ENCODE measurements at regions not wholly inside any gene's neighbourhood (a gene's known extent, or its start where the extent isn't known, plus 50 kb on each side); places are given as distances from the start of the nearest gene placed in this dataset.

DNA sequence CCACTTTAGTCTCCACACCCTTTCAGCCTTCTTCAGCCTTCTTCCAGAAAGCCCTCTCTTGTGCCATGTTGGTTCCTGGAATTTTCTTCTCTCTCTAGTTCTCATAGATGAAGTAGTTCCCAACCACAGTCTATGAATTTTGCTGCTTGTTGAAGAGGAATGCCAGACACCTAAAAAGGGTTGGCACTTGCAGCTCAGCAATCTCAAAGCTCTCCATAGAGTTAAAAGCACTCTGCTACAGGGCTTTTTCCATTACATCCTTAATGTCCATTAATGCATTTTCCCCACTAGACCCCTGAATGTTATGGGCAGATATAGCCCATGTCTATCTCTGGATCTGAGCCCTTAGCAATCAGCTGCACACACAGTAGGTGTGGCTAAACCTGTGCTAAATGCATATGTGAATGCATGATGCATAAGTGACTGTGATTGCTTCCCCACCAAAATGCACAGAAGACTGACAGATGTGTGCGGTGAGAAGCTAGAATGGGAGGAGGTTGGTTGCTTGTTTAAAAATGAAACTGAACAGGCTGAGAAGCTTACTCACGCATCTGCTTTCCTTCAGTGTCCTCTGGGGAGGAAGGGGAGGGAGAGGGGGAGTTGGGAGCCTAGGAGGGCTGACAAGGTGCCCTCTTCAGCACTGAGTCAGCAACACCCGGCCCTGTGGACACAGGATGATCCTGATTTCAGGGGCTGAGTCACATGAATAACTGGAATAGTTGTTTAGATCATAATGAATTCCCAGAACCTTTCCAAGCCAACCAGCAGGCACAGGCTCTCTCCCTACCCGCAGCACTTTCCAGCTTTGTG lies 146.1 kb upstream of the FGGY start:
- no peaks in the 10 kb centered on the region for H3K36me3 ChIP-seq (ENCODE audit: control insufficient read depth, insufficient read depth, low read length)
- H3K27me3 ChIP-seq (ENCODE audit: control insufficient read depth, insufficient read depth, low read length, poor library complexity, severe bottlenecking), result peaks cover 17% of the 10 kb centered on the region
- H3K9me3 ChIP-seq (ENCODE audit: control insufficient read depth, low read length), result no peaks in the 10 kb centered on the region
- WGBS, 2 experiments, result 72 to 79% methylated on average over 4 of the region's 4 CpGs
- no peak overlapping the region for H3K4me3 ChIP-seq (ENCODE audit: insufficient read depth, low read depth, low read length)
- H3K27ac ChIP-seq (ENCODE audit: insufficient read depth, low read depth, low read length, poor library complexity, severe bottlenecking), result no peak overlapping the region
- H3K4me1 ChIP-seq (ENCODE audit: control insufficient read depth, insufficient read depth, low read length), result no peaks in the 10 kb centered on the region

DNA sequence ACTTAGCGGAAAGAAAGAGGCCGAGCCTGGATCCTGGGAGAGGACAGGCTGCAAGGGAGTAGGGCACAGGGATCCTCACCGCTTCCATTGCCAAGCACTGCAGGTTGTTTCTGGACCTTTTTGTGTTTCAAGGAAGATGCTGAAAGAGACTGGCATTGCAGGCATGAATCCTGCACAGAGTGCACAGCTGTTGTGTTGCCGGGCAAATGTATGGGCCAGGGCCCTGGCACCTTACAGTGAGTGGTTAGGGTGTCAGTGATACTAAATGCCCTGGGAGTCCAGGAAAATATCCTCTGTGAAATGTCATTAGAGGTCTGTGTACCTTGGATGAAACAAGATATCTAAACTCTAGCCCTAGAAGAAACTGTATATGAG lies 145.5 kb upstream of the FGGY start:
- Histone ChIP-seq H3K27ac (ENCODE audit: insufficient read depth, low read depth, low read length, poor library complexity, severe bottlenecking) (no peak overlapping the region), H3K4me1 (ENCODE audit: control insufficient read depth, insufficient read depth, low read length) (peaks cover under 1% of the 10 kb centered on the region), H3K4me3 (ENCODE audit: insufficient read depth, low read depth, low read length) (no peak overlapping the region), H3K36me3 (ENCODE audit: control insufficient read depth, insufficient read depth, low read length) (no peaks in the 10 kb centered on the region), H3K27me3 (ENCODE audit: control insufficient read depth, insufficient read depth, low read length, poor library complexity, severe bottlenecking) (peaks cover 13% of the 10 kb centered on the region), H3K9me3 (ENCODE audit: control insufficient read depth, low read length) (no peaks in the 10 kb centered on the region)
- WGBS, 2 experiments, result 89 to 92% methylated on average over 4 of the region's 4 CpGs

GRCh38 chr1:59151860-59152259 lies 145.0 kb upstream of the FGGY start:
- no peaks in the 10 kb centered on the region for H3K9me3 ChIP-seq (ENCODE audit: control insufficient read depth, low read length)
- H3K27ac ChIP-seq (ENCODE audit: insufficient read depth, low read depth, low read length, poor library complexity, severe bottlenecking), result no peak overlapping the region
- H3K4me1 ChIP-seq (ENCODE audit: control insufficient read depth, insufficient read depth, low read length), result peaks cover 5% of the 10 kb centered on the region
- WGBS, 2 experiments, result 95 to 96% methylated on average over 1 of the region's 1 CpG
- no peak overlapping the region for H3K4me3 ChIP-seq (ENCODE audit: insufficient read depth, low read depth, low read length)
- H3K36me3 ChIP-seq (ENCODE audit: control insufficient read depth, insufficient read depth, low read length), result no peaks in the 10 kb centered on the region
- H3K27me3 ChIP-seq (ENCODE audit: control insufficient read depth, insufficient read depth, low read length, poor library complexity, severe bottlenecking), result peaks cover 9% of the 10 kb centered on the region

DNA sequence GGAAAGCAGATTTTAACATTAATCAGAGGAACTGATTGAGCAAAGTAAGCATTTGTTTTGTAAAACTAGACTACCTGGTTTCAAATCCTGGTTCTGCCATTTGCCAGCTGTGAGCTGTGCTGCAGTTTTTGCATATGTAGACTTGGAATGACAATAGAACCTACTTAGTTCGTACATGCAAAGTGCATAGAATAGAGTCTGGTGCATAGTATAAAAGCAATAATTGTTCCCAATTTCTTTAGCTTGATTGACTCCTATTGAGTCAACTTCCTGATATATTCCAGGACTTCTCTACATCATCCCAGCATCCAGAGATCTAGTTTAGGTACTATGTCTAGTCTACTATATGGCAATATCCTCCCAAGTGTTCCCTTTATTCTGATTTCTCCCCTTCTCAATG lies 144.4 kb upstream of the FGGY start:
- Histone ChIP-seq H3K4me1 (ENCODE audit: control insufficient read depth, insufficient read depth, low read length) (peaks cover 6% of the 10 kb centered on the region), H3K27me3 (ENCODE audit: control insufficient read depth, insufficient read depth, low read length, poor library complexity, severe bottlenecking) (peaks cover 2% of the 10 kb centered on the region), H3K27ac (ENCODE audit: insufficient read depth, low read depth, low read length, poor library complexity, severe bottlenecking) (no peak overlapping the region), H3K36me3 (ENCODE audit: control insufficient read depth, insufficient read depth, low read length) (no peaks in the 10 kb centered on the region), H3K9me3 (ENCODE audit: control insufficient read depth, low read length) (no peaks in the 10 kb centered on the region), H3K4me3 (ENCODE audit: insufficient read depth, low read depth, low read length) (no peak overlapping the region)
- 85 to 89% methylated on average over 1 of the region's 1 CpG for WGBS, 2 experiments

GRCh38 chr1:59154401-59154800 lies 142.5 kb upstream of the FGGY start:
- no peak overlapping the region for H3K27ac ChIP-seq (ENCODE audit: insufficient read depth, low read depth, low read length, poor library complexity, severe bottlenecking)
- H3K36me3 ChIP-seq (ENCODE audit: control insufficient read depth, insufficient read depth, low read length), result no peaks in the 10 kb centered on the region
- H3K4me3 ChIP-seq (ENCODE audit: insufficient read depth, low read depth, low read length), result no peak overlapping the region
- WGBS, 2 experiments, result 88 to 89% methylated on average over 2 of the region's 2 CpGs
- H3K4me1 ChIP-seq (ENCODE audit: control insufficient read depth, insufficient read depth, low read length), result peaks cover 6% of the 10 kb centered on the region
- H3K9me3 ChIP-seq (ENCODE audit: control insufficient read depth, low read length), result no peaks in the 10 kb centered on the region
- no peaks in the 10 kb centered on the region for H3K27me3 ChIP-seq (ENCODE audit: control insufficient read depth, insufficient read depth, low read length, poor library complexity, severe bottlenecking)

- WGBS, 2 experiments, result 88 to 100% methylated on average over 1 of the region's 1 CpG
- Histone ChIP-seq H3K36me3 (ENCODE audit: control insufficient read depth, insufficient read depth, low read length) (no peaks in the 10 kb centered on the region), H3K4me3 (ENCODE audit: insufficient read depth, low read depth, low read length) (no peak overlapping the region), H3K27ac (ENCODE audit: insufficient read depth, low read depth, low read length, poor library complexity, severe bottlenecking) (no peak overlapping the region), H3K27me3 (ENCODE audit: control insufficient read depth, insufficient read depth, low read length, poor library complexity, severe bottlenecking) (no peaks in the 10 kb centered on the region), H3K4me1 (ENCODE audit: control insufficient read depth, insufficient read depth, low read length) (peaks cover 6% of the 10 kb centered on the region), H3K9me3 (ENCODE audit: control insufficient read depth, low read length) (no peaks in the 10 kb centered on the region)
These were observed 141.5 kb upstream of the FGGY start for GRCh38 chr1:59155351-59155750.

DNA sequence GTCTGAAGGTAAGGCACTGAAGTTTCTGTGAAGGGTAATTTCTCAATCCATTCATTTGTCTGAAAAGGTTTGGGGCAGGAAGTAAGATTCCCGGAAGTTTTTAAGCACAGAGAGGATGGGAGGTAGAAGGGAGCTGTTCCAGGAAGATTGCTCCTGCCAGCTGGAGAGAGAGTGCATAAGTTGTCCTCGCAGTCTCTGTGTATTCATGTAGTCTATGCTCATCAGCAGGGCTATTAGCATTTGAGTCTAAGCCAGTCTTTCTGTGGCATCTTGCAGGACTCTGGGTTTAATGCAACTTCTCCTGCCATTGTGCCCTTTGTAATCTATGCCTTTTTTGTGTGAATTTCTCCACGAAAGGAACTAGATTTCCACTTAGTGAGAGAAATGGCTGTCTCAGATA lies 140.8 kb upstream of the FGGY start:
- 40 to 43% methylated on average over 3 of the region's 3 CpGs for WGBS, 2 experiments
- Histone ChIP-seq H3K36me3 (ENCODE audit: control insufficient read depth, insufficient read depth, low read length) (no peaks in the 10 kb centered on the region), H3K4me3 (ENCODE audit: insufficient read depth, low read depth, low read length) (no peak overlapping the region), H3K4me1 (ENCODE audit: control insufficient read depth, insufficient read depth, low read length) (peaks cover 6% of the 10 kb centered on the region), H3K27me3 (ENCODE audit: control insufficient read depth, insufficient read depth, low read length, poor library complexity, severe bottlenecking) (no peaks in the 10 kb centered on the region), H3K27ac (ENCODE audit: insufficient read depth, low read depth, low read length, poor library complexity, severe bottlenecking) (no peak overlapping the region), H3K9me3 (ENCODE audit: control insufficient read depth, low read length) (no peaks in the 10 kb centered on the region)

DNA sequence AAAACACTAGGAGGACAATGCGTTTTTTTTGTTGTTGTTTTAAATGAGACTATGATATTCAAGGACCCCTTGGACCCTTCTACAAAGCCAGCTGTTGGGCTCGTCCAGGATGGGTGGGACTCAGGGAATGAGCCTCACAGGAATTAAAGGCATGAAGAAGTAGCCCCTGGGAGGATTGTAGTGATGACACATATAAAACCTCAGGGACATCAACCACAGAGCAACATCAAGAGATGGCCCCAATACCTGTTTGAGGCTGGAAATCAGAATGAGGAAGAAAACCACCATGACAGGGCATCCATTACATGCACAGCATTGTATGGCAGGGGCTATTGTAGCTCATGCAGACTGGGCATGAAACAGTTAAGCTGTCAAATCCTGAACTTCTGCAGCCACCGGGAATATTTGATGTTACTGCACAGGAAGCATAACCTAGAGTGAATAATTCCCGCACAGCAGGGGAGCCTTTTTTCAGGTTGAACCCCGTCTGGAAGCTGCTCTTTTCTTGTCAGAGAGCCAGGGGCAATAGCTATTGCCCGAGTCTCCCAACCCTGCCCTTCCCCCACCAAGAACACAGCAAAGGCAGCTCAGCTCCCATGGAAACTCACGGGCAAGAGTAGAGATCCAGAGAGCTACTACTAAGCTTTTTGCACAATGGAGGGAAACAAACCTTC lies 140.2 kb upstream of the FGGY start:
- Histone ChIP-seq H3K27ac (ENCODE audit: insufficient read depth, low read depth, low read length, poor library complexity, severe bottlenecking) (peak overlapping the region; percentile 48), H3K36me3 (ENCODE audit: control insufficient read depth, insufficient read depth, low read length) (no peaks in the 10 kb centered on the region), H3K9me3 (ENCODE audit: control insufficient read depth, low read length) (no peaks in the 10 kb centered on the region), H3K4me1 (ENCODE audit: control insufficient read depth, insufficient read depth, low read length) (peaks cover 6% of the 10 kb centered on the region), H3K27me3 (ENCODE audit: control insufficient read depth, insufficient read depth, low read length, poor library complexity, severe bottlenecking) (no peaks in the 10 kb centered on the region), H3K4me3 (ENCODE audit: insufficient read depth, low read depth, low read length) (no peak overlapping the region)
- 17 to 20% methylated on average over 7 of the region's 7 CpGs for WGBS, 2 experiments

DNA sequence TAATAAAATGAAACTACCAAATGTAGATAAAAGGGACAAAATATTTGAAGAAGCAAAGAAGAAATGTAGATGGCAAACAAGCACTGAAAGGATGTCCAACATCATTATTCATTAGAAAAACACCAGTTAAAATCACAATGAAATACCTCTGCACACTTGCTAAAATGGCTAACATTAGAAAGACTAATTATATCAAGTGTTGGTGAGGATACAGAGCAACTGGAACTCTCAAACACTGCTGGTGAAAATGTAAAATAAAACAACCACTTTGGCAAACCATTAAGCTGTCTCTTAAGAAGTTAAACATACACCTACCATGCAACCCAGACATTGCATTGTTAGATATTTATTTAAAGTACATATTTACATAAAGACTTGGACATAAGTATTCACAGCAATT lies 138.6 kb upstream of the FGGY start:
- Histone ChIP-seq H3K27ac (ENCODE audit: insufficient read depth, low read depth, low read length, poor library complexity, severe bottlenecking) (no peak overlapping the region), H3K27me3 (ENCODE audit: control insufficient read depth, insufficient read depth, low read length, poor library complexity, severe bottlenecking) (no peaks in the 10 kb centered on the region), H3K4me1 (ENCODE audit: control insufficient read depth, insufficient read depth, low read length) (peaks cover 6% of the 10 kb centered on the region), H3K36me3 (ENCODE audit: control insufficient read depth, insufficient read depth, low read length) (no peaks in the 10 kb centered on the region), H3K4me3 (ENCODE audit: insufficient read depth, low read depth, low read length) (no peak overlapping the region), H3K9me3 (ENCODE audit: control insufficient read depth, low read length) (no peaks in the 10 kb centered on the region)

DNA sequence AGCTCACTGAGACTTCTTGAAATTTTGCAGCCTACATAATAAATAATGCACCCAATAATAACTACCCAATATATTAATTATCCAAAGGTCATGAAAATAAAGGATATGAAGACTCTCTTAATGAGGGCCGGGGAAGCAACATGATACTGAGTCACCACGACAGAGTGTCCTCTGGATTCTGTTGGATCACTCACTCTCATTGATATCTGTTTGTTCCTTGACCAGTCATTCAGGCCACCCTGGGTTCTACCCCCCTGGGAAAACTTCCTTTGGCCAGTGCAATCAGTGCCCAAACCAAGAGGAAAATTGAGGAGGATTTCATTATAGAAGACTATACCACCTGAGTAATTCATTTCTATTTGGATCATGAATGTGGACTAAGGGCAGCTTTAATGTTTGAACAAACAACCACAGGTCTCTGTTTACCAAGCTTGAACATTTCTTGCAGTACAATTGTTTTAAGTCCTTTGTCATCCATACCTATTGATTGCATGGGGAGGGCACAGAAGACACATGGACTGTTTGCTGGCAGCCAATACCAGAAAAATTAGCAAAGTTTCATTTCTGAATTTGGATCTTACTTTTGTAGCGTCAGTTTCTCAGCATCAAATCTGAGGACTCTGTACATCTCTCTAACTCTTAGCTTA lies 137.2 kb upstream of the FGGY start:
- WGBS, 2 experiments, result 49 to 57% methylated on average over 3 of the region's 3 CpGs
- Histone ChIP-seq H3K9me3 (ENCODE audit: control insufficient read depth, low read length) (no peaks in the 10 kb centered on the region), H3K36me3 (ENCODE audit: control insufficient read depth, insufficient read depth, low read length) (no peaks in the 10 kb centered on the region), H3K4me3 (ENCODE audit: insufficient read depth, low read depth, low read length) (no peak overlapping the region), H3K27me3 (ENCODE audit: control insufficient read depth, insufficient read depth, low read length, poor library complexity, severe bottlenecking) (no peaks in the 10 kb centered on the region), H3K27ac (ENCODE audit: insufficient read depth, low read depth, low read length, poor library complexity, severe bottlenecking) (no peak overlapping the region), H3K4me1 (ENCODE audit: control insufficient read depth, insufficient read depth, low read length) (peaks cover 6% of the 10 kb centered on the region)

Measured in ectodermal cell (in vitro differentiated cells).